GM23338 (cell line): ENCODE measurements at regions not wholly inside any gene's neighbourhood (a gene's known extent, or its start where the extent isn't known, plus 50 kb on each side); places are given as distances from the start of the nearest gene placed in this dataset.

ENCODE experiments used
- ATAC-seq: fragments of 200-7000 bp; cut with Tn5 transposase; 3 replicates; pipeline ENCODE4 v1.9.1; 2020
- DNase-seq: peaks from one replicate; pipeline ENCODE4 v3.0.0-alpha.2; 2015; ENCODE audit warnings: low spot score
- H2AFZ ChIP-seq: fragments of 200-600 bp; sonication (generic); 2 replicates; pipeline ENCODE4 v1.8.0; 2016; ENCODE audit warnings: antibody characterized with exemption, mild to moderate bottlenecking, moderate library complexity
- H3F3A ChIP-seq: fragments of 200-600 bp; sonication (generic); replicated peaks from 2 replicates; pipeline ENCODE4 v1.8.0; 2017; ENCODE audit warnings: antibody characterized with exemption, mixed run types, low read depth
- H3K27ac ChIP-seq: fragments of 200-600 bp; sonication (generic); 2 replicates; pipeline ENCODE4 v1.6.1; 2016; ENCODE audit warnings: low read depth
- H3K27me3 ChIP-seq: fragments of 200-600 bp; sonication (generic); 2 replicates; pipeline ENCODE4 v1.8.0; 2016; ENCODE audit warnings: mild to moderate bottlenecking, mixed run types, moderate library complexity; ENCODE audit not compliant: insufficient read depth
- H3K36me3 ChIP-seq: fragments of 200-600 bp; sonication (generic); 2 replicates; pipeline ENCODE4 v1.8.0; 2016; ENCODE audit warnings: mild to moderate bottlenecking; ENCODE audit not compliant: insufficient read depth
- H3K4me1 ChIP-seq: fragments of 200-600 bp; sonication (generic); 2 replicates; pipeline ENCODE4 v1.8.0; 2016; ENCODE audit warnings: mild to moderate bottlenecking, moderate library complexity; ENCODE audit not compliant: insufficient read depth
- H3K4me2 ChIP-seq: fragments of 200-600 bp; sonication (generic); 2 replicates; pipeline ENCODE4 v1.7.1; 2017; ENCODE audit warnings: mixed run types
- H3K4me3 ChIP-seq: fragments of 200-600 bp; sonication (generic); 2 replicates; pipeline ENCODE4 v1.6.1; 2016; ENCODE audit warnings: mixed run types
- H3K79me2 ChIP-seq: fragments of 200-600 bp; sonication (generic); replicated peaks from 2 replicates; pipeline ENCODE4 v1.8.0; 2017; ENCODE audit warnings: mild to moderate bottlenecking; ENCODE audit not compliant: insufficient read depth
- H3K9me2 ChIP-seq: fragments of 200-600 bp; sonication (generic); 2 replicates; pipeline ENCODE4 v1.8.0; 2017; ENCODE audit not compliant: insufficient read depth
- H4K20me1 ChIP-seq: fragments of 200-600 bp; sonication (generic); replicated peaks from 2 replicates; pipeline ENCODE4 v1.8.0; 2017; ENCODE audit warnings: mild to moderate bottlenecking; ENCODE audit not compliant: insufficient read depth
- H3K27ac Mint-ChIP-seq: 2 replicates; pipeline ENCODE4 v1.8.0; 2020; ENCODE audit warnings: inconsistent platforms, mild to moderate bottlenecking, moderate library complexity, mixed read lengths
- H3K27me3 Mint-ChIP-seq: 3 replicates; pipeline ENCODE4 v1.8.0; 2022; ENCODE audit warnings: low read depth, mild to moderate bottlenecking, moderate library complexity, mixed read lengths, inconsistent platforms; ENCODE audit not compliant: insufficient read depth, poor library complexity
- H3K36me3 Mint-ChIP-seq: 3 replicates; pipeline ENCODE4 v1.8.0; 2021; ENCODE audit warnings: low read depth, mild to moderate bottlenecking, inconsistent platforms, moderate library complexity, mixed read lengths
- H3K4me1 Mint-ChIP-seq: 3 replicates; pipeline ENCODE4 v1.8.0; 2020; ENCODE audit warnings: mild to moderate bottlenecking, inconsistent platforms, mixed read lengths
- H3K4me3 Mint-ChIP-seq: 3 replicates; pipeline ENCODE4 v1.8.0; 2021; ENCODE audit warnings: moderate library complexity, mild to moderate bottlenecking, inconsistent platforms, mixed read lengths
- H3K9me3 Mint-ChIP-seq: 3 replicates; pipeline ENCODE4 v1.8.0; 2020; ENCODE audit warnings: moderate library complexity, mild to moderate bottlenecking, inconsistent platforms, mixed read lengths
- CREB1 ChIP-seq: fragments of 250-450 bp; sonication (Bioruptor Pico); IDR thresholded peaks from 2 replicates; pipeline ENCODE4 v1.5.0; 2020; ENCODE audit warnings: low read depth, mild to moderate bottlenecking, moderate library complexity
- EZH2 ChIP-seq: fragments of 200-600 bp; sonication (generic); IDR thresholded peaks from one replicate; pipeline ENCODE4 v1.8.0; 2017; ENCODE audit warnings: antibody characterized with exemption, mild to moderate bottlenecking, low read depth; ENCODE audit not compliant: unreplicated experiment
- EZH2phosphoT487 ChIP-seq: fragments of 200-600 bp; sonication (generic); IDR thresholded peaks from one replicate; pipeline ENCODE4 v1.8.1; 2018; ENCODE audit warnings: antibody characterized with exemption; ENCODE audit not compliant: unreplicated experiment
- POLR2AphosphoS5 ChIP-seq: IDR thresholded peaks from 2 replicates; pipeline ENCODE4 v1.6.1; 2016; ENCODE audit warnings: antibody characterized with exemption, low read depth
- STAT1 ChIP-seq: IDR thresholded peaks from one replicate; pipeline ENCODE4 v1.6.1; 2016; ENCODE audit warnings: antibody characterized with exemption; ENCODE audit not compliant: unreplicated experiment
- ZNF114 ChIP-seq: fragments of 250-450 bp; sonication (Bioruptor Pico); IDR thresholded peaks from 2 replicates; pipeline ENCODE4 v1.5.0; 2020; ENCODE audit warnings: mild to moderate bottlenecking, moderate library complexity
- ZNF331 ChIP-seq: fragments of 250-450 bp; sonication (Bioruptor Pico); IDR thresholded peaks from 2 replicates; pipeline ENCODE4 v1.5.0; 2020; ENCODE audit warnings: low read depth, mild to moderate bottlenecking, moderate library complexity
- TF ChIP-seq, protein P1 (sequence below), 2 experiments: fragments of 200-600 bp in 1 of 2; sonication (generic) in 1 of 2; conservative IDR thresholded peaks; 2 replicates each; pipeline versions ENCODE4 v1.5.1 to v1.6.1; 2016 to 2017; ENCODE audit warnings: antibody characterized with exemption in 2 of 2, low read depth in 2 of 2, mild to moderate bottlenecking in 2 of 2, moderate library complexity in 1 of 2
- TF ChIP-seq, protein P2 (sequence below): IDR thresholded peaks from 2 replicates; pipeline ENCODE4 v1.6.1; 2016; ENCODE audit warnings: antibody characterized with exemption

DNA sequence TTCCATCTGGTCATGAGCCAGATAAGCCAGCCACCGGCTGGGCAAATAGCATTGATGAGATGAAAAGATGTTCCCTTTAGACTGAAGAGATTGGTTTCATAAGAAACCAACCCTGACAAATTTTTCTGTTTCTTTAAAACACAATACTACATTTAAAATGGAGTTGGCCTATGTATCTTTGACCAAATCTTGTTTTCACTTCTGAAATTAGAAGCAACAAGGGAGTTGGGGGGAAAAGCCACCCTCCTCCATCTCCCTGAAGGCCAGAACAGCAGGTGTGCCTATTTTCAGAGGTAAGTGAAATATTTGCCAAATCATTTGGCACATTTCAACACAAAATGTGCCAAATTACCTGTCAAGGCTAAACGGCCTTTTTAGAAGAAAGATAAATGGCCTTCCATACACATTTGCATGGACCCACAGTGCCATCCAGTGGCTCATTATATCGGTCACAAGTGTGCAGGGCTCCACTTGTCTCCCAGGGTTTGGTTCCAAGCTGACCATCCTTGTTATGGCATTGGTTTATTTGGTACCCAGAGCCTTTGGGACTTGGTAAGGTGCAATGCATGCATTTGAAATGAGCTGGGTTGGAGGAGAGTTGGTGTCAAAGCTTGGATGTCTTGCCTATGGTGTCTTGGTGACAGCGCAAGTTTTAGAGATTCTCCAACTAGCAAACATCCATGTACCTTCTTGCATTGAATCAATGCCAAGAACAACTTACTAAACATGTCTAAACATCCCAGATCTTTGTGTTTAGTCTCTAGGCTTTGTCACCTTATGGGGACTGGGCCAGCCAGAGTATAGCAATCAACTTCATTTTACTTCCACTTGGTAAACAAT, 372.0 kb upstream of the KIF2A start:
- no peaks in the 10 kb centered on the region for H4K20me1 ChIP-seq
- H3K79me2 ChIP-seq: no peaks in the 10 kb centered on the region
- DNase-seq (peak; percentile 82), ATAC-seq (peak; percentile 87)
- H3F3A ChIP-seq: no peaks in the 10 kb centered on the region
- H3K4me1 Mint-ChIP-seq: no peaks in the 10 kb centered on the region
- TF ChIP-seq, protein P1, sequence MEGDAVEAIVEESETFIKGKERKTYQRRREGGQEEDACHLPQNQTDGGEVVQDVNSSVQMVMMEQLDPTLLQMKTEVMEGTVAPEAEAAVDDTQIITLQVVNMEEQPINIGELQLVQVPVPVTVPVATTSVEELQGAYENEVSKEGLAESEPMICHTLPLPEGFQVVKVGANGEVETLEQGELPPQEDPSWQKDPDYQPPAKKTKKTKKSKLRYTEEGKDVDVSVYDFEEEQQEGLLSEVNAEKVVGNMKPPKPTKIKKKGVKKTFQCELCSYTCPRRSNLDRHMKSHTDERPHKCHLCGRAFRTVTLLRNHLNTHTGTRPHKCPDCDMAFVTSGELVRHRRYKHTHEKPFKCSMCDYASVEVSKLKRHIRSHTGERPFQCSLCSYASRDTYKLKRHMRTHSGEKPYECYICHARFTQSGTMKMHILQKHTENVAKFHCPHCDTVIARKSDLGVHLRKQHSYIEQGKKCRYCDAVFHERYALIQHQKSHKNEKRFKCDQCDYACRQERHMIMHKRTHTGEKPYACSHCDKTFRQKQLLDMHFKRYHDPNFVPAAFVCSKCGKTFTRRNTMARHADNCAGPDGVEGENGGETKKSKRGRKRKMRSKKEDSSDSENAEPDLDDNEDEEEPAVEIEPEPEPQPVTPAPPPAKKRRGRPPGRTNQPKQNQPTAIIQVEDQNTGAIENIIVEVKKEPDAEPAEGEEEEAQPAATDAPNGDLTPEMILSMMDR (conservative IDR thresholded peaks at IDR 0.05; ENCODE audit: low read depth in 2 of 2): peak; percentile 79 to 93
- TF ChIP-seq STAT1: no peak
- no peaks in the 10 kb centered on the region for H3K4me1 ChIP-seq
- H3K4me2 ChIP-seq: no peak overlapping the region
- H3K27me3 Mint-ChIP-seq: no peaks in the 10 kb centered on the region
- H3K4me3 ChIP-seq: no peak overlapping the region
- H2AFZ ChIP-seq: peak overlapping the region; percentile 4; the same call in 1 of the 2 replicates
- H3K4me3 Mint-ChIP-seq: no peak overlapping the region
- H3K36me3 ChIP-seq: no peaks in the 10 kb centered on the region
- no peak overlapping the region for H3K27ac Mint-ChIP-seq
- H3K36me3 Mint-ChIP-seq: no peaks in the 10 kb centered on the region
- no peaks in the 10 kb centered on the region for H3K9me3 Mint-ChIP-seq
- no peaks in the 10 kb centered on the region for H3K27me3 ChIP-seq
- H3K27ac ChIP-seq: no peak overlapping the region
- H3K9me2 ChIP-seq: no peaks in the 10 kb centered on the region

GRCh38 chr5:61941637-61942036, 364.4 kb upstream of the KIF2A start:
- no peaks in the 10 kb centered on the region for H3K27me3 ChIP-seq
- no peaks in the 10 kb centered on the region for H3K4me1 ChIP-seq
- no peaks in the 10 kb centered on the region for H3F3A ChIP-seq
- H3K79me2 ChIP-seq: no peaks in the 10 kb centered on the region
- Mint-ChIP-seq H3K4me3 (no peak overlapping the region), H3K27ac (no peak overlapping the region), H3K27me3 (no peaks in the 10 kb centered on the region), H3K36me3 (no peaks in the 10 kb centered on the region), H3K4me1 (peaks cover 3% of the 10 kb centered on the region; the same call in 2 of the 3 replicates), H3K9me3 (no peaks in the 10 kb centered on the region)
- no peak for DNase-seq
- no peak overlapping the region for H3K27ac ChIP-seq
- H3K36me3 ChIP-seq: no peaks in the 10 kb centered on the region
- no peaks in the 10 kb centered on the region; the same call in 1 of the 2 replicates for H3K9me2 ChIP-seq
- H3K4me2 ChIP-seq: no peak overlapping the region
- TF ChIP-seq POLR2AphosphoS5: no peak
- no peak for TF ChIP-seq EZH2
- TF ChIP-seq CREB1 (CRISPR knock-in tag): no peak
- no peak overlapping the region for H2AFZ ChIP-seq
- H3K4me3 ChIP-seq: no peak overlapping the region
- ATAC-seq: no peak
- no peaks in the 10 kb centered on the region for H4K20me1 ChIP-seq

GRCh38 chr5:61942462-61943049, 363.4 kb upstream of the KIF2A start:
- no peaks in the 10 kb centered on the region for H4K20me1 ChIP-seq
- H3K27ac ChIP-seq: no peak overlapping the region
- ATAC-seq (no peak), DNase-seq (no peak)
- no peak overlapping the region for H3K27ac Mint-ChIP-seq
- H3K9me2 ChIP-seq: no peaks in the 10 kb centered on the region; the same call in 1 of the 2 replicates
- H3K4me1 ChIP-seq: no peaks in the 10 kb centered on the region
- no peaks in the 10 kb centered on the region for H3K27me3 Mint-ChIP-seq
- no peaks in the 10 kb centered on the region for H3K27me3 ChIP-seq
- no peak overlapping the region; the same call in 1 of the 2 replicates for H2AFZ ChIP-seq
- H3K36me3 Mint-ChIP-seq: no peaks in the 10 kb centered on the region
- H3F3A ChIP-seq: no peaks in the 10 kb centered on the region
- H3K4me3 Mint-ChIP-seq: no peak overlapping the region
- H3K36me3 ChIP-seq: no peaks in the 10 kb centered on the region
- peaks cover 3% of the 10 kb centered on the region; the same call in 2 of the 3 replicates for H3K4me1 Mint-ChIP-seq
- no peaks in the 10 kb centered on the region for H3K79me2 ChIP-seq
- H3K4me3 ChIP-seq: no peak overlapping the region
- no peaks in the 10 kb centered on the region for H3K9me3 Mint-ChIP-seq
- H3K4me2 ChIP-seq: no peak overlapping the region
- TF ChIP-seq ZNF114 (CRISPR knock-in tag) (no peak), ZNF331 (CRISPR knock-in tag) (no peak), POLR2AphosphoS5 (no peak), EZH2phosphoT487 (no peak)
- TF ChIP-seq, protein P2, sequence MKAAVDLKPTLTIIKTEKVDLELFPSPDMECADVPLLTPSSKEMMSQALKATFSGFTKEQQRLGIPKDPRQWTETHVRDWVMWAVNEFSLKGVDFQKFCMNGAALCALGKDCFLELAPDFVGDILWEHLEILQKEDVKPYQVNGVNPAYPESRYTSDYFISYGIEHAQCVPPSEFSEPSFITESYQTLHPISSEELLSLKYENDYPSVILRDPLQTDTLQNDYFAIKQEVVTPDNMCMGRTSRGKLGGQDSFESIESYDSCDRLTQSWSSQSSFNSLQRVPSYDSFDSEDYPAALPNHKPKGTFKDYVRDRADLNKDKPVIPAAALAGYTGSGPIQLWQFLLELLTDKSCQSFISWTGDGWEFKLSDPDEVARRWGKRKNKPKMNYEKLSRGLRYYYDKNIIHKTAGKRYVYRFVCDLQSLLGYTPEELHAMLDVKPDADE: no peak
